Endodermal cell (in vitro differentiated cells): ENCODE measurements at regions not wholly inside any gene's neighbourhood (a gene's known extent, or its start where the extent isn't known, plus 50 kb on each side); places are given as distances from the start of the nearest gene placed in this dataset.
"Not testable (repeated sequence)": the region's sequence is repeated elsewhere in the genome, so short reads cannot be mapped to it uniquely, and the experiment has no call there.

Source experiments
- DNase-seq: peaks from one replicate; pipeline ENCODE4 v3.0.0-alpha.2; 2017
- H3K27ac ChIP-seq: 2 replicates; pipeline ENCODE4 v1.5.1; 2013; ENCODE audit warnings: mild to moderate bottlenecking, low read depth, low read length, moderate library complexity
- H3K27me3 ChIP-seq: 2 replicates; pipeline ENCODE4 v1.6.1; 2013; ENCODE audit warnings: mild to moderate bottlenecking, low read length, moderate library complexity; ENCODE audit not compliant: insufficient read depth, control insufficient read depth, poor library complexity, severe bottlenecking
- H3K36me3 ChIP-seq: 2 replicates; pipeline ENCODE4 v1.7.0; 2013; ENCODE audit warnings: mild to moderate bottlenecking, low read length, moderate library complexity; ENCODE audit not compliant: control insufficient read depth, insufficient read depth
- H3K4me1 ChIP-seq: one replicate; pipeline ENCODE4 v1.7.0; 2013; ENCODE audit warnings: low read length; ENCODE audit not compliant: control insufficient read depth, insufficient read depth
- H3K4me3 ChIP-seq: 2 replicates; pipeline ENCODE4 v1.5.1; 2013; ENCODE audit warnings: mild to moderate bottlenecking, low read length, moderate library complexity
- H3K9ac ChIP-seq: 2 replicates; pipeline ENCODE4 v1.6.1; 2013; ENCODE audit warnings: mild to moderate bottlenecking, low read length, moderate library complexity; ENCODE audit not compliant: poor library complexity, severe bottlenecking; ENCODE audit errors: extremely low read depth
- H3K9me3 ChIP-seq: 2 replicates; pipeline ENCODE4 v1.6.1; 2013; ENCODE audit warnings: mild to moderate bottlenecking, low read length, moderate library complexity; ENCODE audit not compliant: control insufficient read depth
- H3K27ac Mint-ChIP-seq: 2 replicates; pipeline ENCODE4 v1.8.0; 2020; ENCODE audit warnings: mixed read lengths
- H3K27me3 Mint-ChIP-seq: 2 replicates; pipeline ENCODE4 v1.8.0; 2021; ENCODE audit warnings: mild to moderate bottlenecking, mixed read lengths; ENCODE audit not compliant: insufficient read depth
- H3K36me3 Mint-ChIP-seq: 2 replicates; pipeline ENCODE4 v1.8.0; 2020; ENCODE audit warnings: low read depth, mixed read lengths
- H3K4me1 Mint-ChIP-seq: 2 replicates; pipeline ENCODE4 v1.8.0; 2020; ENCODE audit warnings: mixed read lengths
- H3K4me3 Mint-ChIP-seq: 2 replicates; pipeline ENCODE4 v1.8.0; 2020; ENCODE audit warnings: mild to moderate bottlenecking, moderate library complexity, mixed read lengths
- H3K9me3 Mint-ChIP-seq: 2 replicates; pipeline ENCODE4 v1.8.0; 2020; ENCODE audit warnings: mild to moderate bottlenecking, mixed read lengths
- CTCF ChIP-seq: fragments of 200-600 bp; sonication (generic); conservative IDR thresholded peaks from 2 replicates; pipeline ENCODE4 v1.5.0; 2021; ENCODE audit warnings: antibody characterized with exemption, mild to moderate bottlenecking
- WGBS, 2 experiments: methylation state at CpG; one replicate each; pipeline versions ENCODE4 v1.1.5 to v1.1.7; 2013; ENCODE audit warnings: missing lambda C conversion rate in 2 of 2, mixed read lengths in 1 of 2; ENCODE audit not compliant: insufficient coverage in 1 of 2, insufficient read length in 1 of 2; 5-methylcytosine and 5-hydroxymethylcytosine counted together

- H3K4me3 ChIP-seq = no peak overlapping the region
- no peaks in the 10 kb centered on the region for H3K27me3 Mint-ChIP-seq
- H3K36me3 Mint-ChIP-seq = no peaks in the 10 kb centered on the region
- no peaks in the 10 kb centered on the region for H3K36me3 ChIP-seq
- no peak overlapping the region for H3K27ac Mint-ChIP-seq
- WGBS, 2 experiments = 94 to 100% methylated on average over 1 to 5 of the region's 5 CpGs
- peaks cover 7% of the 10 kb centered on the region for H3K9me3 ChIP-seq
- no peaks in the 10 kb centered on the region for H3K9me3 Mint-ChIP-seq
- H3K4me1 Mint-ChIP-seq = no peaks in the 10 kb centered on the region
- no peak overlapping the region for H3K4me3 Mint-ChIP-seq
- H3K4me1 ChIP-seq = no peaks in the 10 kb centered on the region
- no peaks in the 10 kb centered on the region for H3K27me3 ChIP-seq
- no peak overlapping the region for H3K9ac ChIP-seq
- no peak for TF ChIP-seq CTCF
- H3K27ac ChIP-seq = no peak overlapping the region
- no peak for DNase-seq
Measured at GRCh38 chr4:160537681-160538080, 1434.8 kb downstream of the RAPGEF2 start.

GRCh38 chr4:160546201-160546600 lies 1443.3 kb downstream of the RAPGEF2 start:
- no peaks in the 10 kb centered on the region for H3K27me3 ChIP-seq
- no peaks in the 10 kb centered on the region for H3K27me3 Mint-ChIP-seq
- H3K4me3 Mint-ChIP-seq = no peak overlapping the region
- H3K9ac ChIP-seq = no peak overlapping the region
- no peak for TF ChIP-seq CTCF
- H3K36me3 ChIP-seq = no peaks in the 10 kb centered on the region
- H3K4me1 ChIP-seq = no peaks in the 10 kb centered on the region
- H3K27ac Mint-ChIP-seq = no peak overlapping the region
- H3K36me3 Mint-ChIP-seq = no peaks in the 10 kb centered on the region
- 91% methylated on average over 1 of the region's 1 CpG; no CpG with 5 or more reads in 1 of the 2 experiments for WGBS, 2 experiments
- peaks cover 12% of the 10 kb centered on the region for H3K4me1 Mint-ChIP-seq
- H3K9me3 Mint-ChIP-seq = peaks cover 13% of the 10 kb centered on the region
- no peak for DNase-seq
- H3K27ac ChIP-seq = no peak overlapping the region
- H3K9me3 ChIP-seq = no peaks in the 10 kb centered on the region
- H3K4me3 ChIP-seq = no peak overlapping the region

GRCh38 chr4:160549951-160550519 lies 1447.2 kb downstream of the RAPGEF2 start:
- not testable (repeated sequence) for H3K27ac ChIP-seq, H3K36me3 Mint-ChIP-seq, H3K9me3 ChIP-seq, H3K4me3 Mint-ChIP-seq, H3K9ac ChIP-seq, DNase-seq, H3K4me3 ChIP-seq, H3K27ac Mint-ChIP-seq, H3K27me3 Mint-ChIP-seq, H3K4me1 ChIP-seq, H3K27me3 ChIP-seq, H3K36me3 ChIP-seq
- WGBS, 2 experiments = 95 to 100% methylated on average over 1 to 29 of the region's 32 CpGs
- H3K4me1 Mint-ChIP-seq = peaks cover 12% of the 10 kb centered on the region
- peaks cover 13% of the 10 kb centered on the region for H3K9me3 Mint-ChIP-seq

- no peak for TF ChIP-seq CTCF
- Mint-ChIP-seq H3K4me3 (no peak overlapping the region), H3K4me1 (no peaks in the 10 kb centered on the region), H3K36me3 (no peaks in the 10 kb centered on the region), H3K27me3 (no peaks in the 10 kb centered on the region), H3K9me3 (no peaks in the 10 kb centered on the region), H3K27ac (no peak overlapping the region)
- no peaks in the 10 kb centered on the region for H3K9me3 ChIP-seq
- H3K27me3 ChIP-seq = no peaks in the 10 kb centered on the region
- no peak overlapping the region for H3K4me3 ChIP-seq
- H3K4me1 ChIP-seq = no peaks in the 10 kb centered on the region
- H3K36me3 ChIP-seq = no peaks in the 10 kb centered on the region
- WGBS, 2 experiments = 95 to 100% methylated on average over 1 to 4 of the region's 4 CpGs
- H3K27ac ChIP-seq = no peak overlapping the region
- H3K9ac ChIP-seq = no peak overlapping the region
- no peak for DNase-seq
Measured at GRCh38 chr4:160562661-160563060, 1459.8 kb downstream of the RAPGEF2 start.
